Upper lobe of left lung (tissue), 4 donors: ENCODE measurements at regions not wholly inside any gene's neighbourhood (a gene's known extent, or its start where the extent isn't known, plus 50 kb on each side); places are given as distances from the start of the nearest gene placed in this dataset.

Experiments used
- POLR2A ChIP-seq, 4 donors: fragments of 450-650 bp; IDR thresholded peaks; one replicate each; pipeline ENCODE4 v1.5.1; 2016 to 2017; ENCODE audit warnings: antibody characterized with exemption in 4 of 4, mild to moderate bottlenecking in 2 of 4
- TF ChIP-seq, protein P1 (sequence below), 6 experiments: fragments of 450-650 bp in 4 of 6; fragments of 200-600 bp in 2 of 6; sonication (generic) in 2 of 6; IDR thresholded peaks; one replicate each; pipeline ENCODE4 v1.5.1; 2016 to 2019; ENCODE audit warnings: antibody characterized with exemption in 6 of 6

DNA sequence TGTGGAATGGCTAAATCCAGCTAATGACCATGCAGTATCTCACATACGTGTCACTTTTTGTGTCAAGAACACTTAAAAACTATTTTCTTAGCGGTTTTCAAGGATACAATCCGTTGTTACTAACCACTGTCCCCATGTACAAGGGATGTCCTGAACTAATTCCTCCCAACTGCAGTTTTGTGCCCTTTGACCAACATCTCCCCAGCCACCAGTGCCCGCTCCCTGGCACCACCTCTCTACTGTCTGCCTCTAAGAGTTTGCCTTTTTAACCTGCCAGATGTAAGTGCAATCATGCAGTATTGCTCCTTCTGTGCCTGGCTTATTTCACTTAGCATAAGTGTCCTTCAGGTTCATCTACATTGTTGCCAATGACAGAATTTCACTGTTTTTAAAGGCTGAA is 315.7 kb downstream of the TMEM121 start:
- TF ChIP-seq, protein P1, sequence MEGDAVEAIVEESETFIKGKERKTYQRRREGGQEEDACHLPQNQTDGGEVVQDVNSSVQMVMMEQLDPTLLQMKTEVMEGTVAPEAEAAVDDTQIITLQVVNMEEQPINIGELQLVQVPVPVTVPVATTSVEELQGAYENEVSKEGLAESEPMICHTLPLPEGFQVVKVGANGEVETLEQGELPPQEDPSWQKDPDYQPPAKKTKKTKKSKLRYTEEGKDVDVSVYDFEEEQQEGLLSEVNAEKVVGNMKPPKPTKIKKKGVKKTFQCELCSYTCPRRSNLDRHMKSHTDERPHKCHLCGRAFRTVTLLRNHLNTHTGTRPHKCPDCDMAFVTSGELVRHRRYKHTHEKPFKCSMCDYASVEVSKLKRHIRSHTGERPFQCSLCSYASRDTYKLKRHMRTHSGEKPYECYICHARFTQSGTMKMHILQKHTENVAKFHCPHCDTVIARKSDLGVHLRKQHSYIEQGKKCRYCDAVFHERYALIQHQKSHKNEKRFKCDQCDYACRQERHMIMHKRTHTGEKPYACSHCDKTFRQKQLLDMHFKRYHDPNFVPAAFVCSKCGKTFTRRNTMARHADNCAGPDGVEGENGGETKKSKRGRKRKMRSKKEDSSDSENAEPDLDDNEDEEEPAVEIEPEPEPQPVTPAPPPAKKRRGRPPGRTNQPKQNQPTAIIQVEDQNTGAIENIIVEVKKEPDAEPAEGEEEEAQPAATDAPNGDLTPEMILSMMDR (IDR thresholded peaks at IDR 0.05) = no peak
- TF ChIP-seq POLR2A (IDR thresholded peaks at IDR 0.05) = no peak
